ENCODE measurements at regions not wholly inside any gene's neighbourhood (a gene's known extent, or its start where the extent isn't known, plus 50 kb on each side); places are given as distances from the start of the nearest gene placed in this dataset.

GRCh38 chr7:26485367-26485934, 193.8 kb downstream of the SNX10 start:
- DNase-seq = no peak
- no peak overlapping the region for H3K27ac ChIP-seq (ENCODE audit: low read length)
- no peak overlapping the region for H3K9ac ChIP-seq (ENCODE audit: low read length)
- no peak overlapping the region for H3K4me3 ChIP-seq (ENCODE audit: low read length)
- H3K9me2 ChIP-seq (replicated peaks; ENCODE audit: insufficient read depth, low read length) = no peaks in the 10 kb centered on the region
- no peaks in the 10 kb centered on the region for H3K9me3 ChIP-seq (ENCODE audit: low read length)
- no peak overlapping the region for H2AFZ ChIP-seq (ENCODE audit: low read length)
- H3K4me2 ChIP-seq (ENCODE audit: low read depth, low read length, poor library complexity, severe bottlenecking) = no peak overlapping the region
- no peaks in the 10 kb centered on the region for H3K4me1 ChIP-seq (ENCODE audit: low read length)
- no peaks in the 10 kb centered on the region for H3K79me2 ChIP-seq (ENCODE audit: low read length)
- no peaks in the 10 kb centered on the region for H3K27me3 ChIP-seq (ENCODE audit: low read length)
- no peaks in the 10 kb centered on the region for H4K20me1 ChIP-seq (ENCODE audit: insufficient read depth, low read depth, low read length)
- H3K36me3 ChIP-seq (ENCODE audit: insufficient read depth, low read length) = no peaks in the 10 kb centered on the region

- H3K27ac ChIP-seq (ENCODE audit: low read length) = no peak overlapping the region
- H3K9ac ChIP-seq (ENCODE audit: low read length) = no peak overlapping the region
- no peaks in the 10 kb centered on the region for H3K9me3 ChIP-seq (ENCODE audit: low read length)
- H4K20me1 ChIP-seq (ENCODE audit: insufficient read depth, low read depth, low read length) = no peaks in the 10 kb centered on the region
- no peaks in the 10 kb centered on the region for H3K27me3 ChIP-seq (ENCODE audit: low read length)
- H3K79me2 ChIP-seq (ENCODE audit: low read length) = no peaks in the 10 kb centered on the region
- H3K4me2 ChIP-seq (ENCODE audit: low read depth, low read length, poor library complexity, severe bottlenecking) = no peak overlapping the region
- H3K9me2 ChIP-seq (replicated peaks; ENCODE audit: insufficient read depth, low read length) = no peaks in the 10 kb centered on the region
- no peak for DNase-seq
- no peaks in the 10 kb centered on the region for H3K36me3 ChIP-seq (ENCODE audit: insufficient read depth, low read length)
- no peak overlapping the region for H2AFZ ChIP-seq (ENCODE audit: low read length)
- no peak overlapping the region for H3K4me3 ChIP-seq (ENCODE audit: low read length)
- no peaks in the 10 kb centered on the region for H3K4me1 ChIP-seq (ENCODE audit: low read length)
Measured at GRCh38 chr7:26486153-26486552, 194.5 kb downstream of the SNX10 start.

- H3K4me3 ChIP-seq (ENCODE audit: low read length) = no peak overlapping the region
- H3K9me2 ChIP-seq (replicated peaks; ENCODE audit: insufficient read depth, low read length) = no peaks in the 10 kb centered on the region
- no peak overlapping the region for H3K27ac ChIP-seq (ENCODE audit: low read length)
- H3K9me3 ChIP-seq (ENCODE audit: low read length) = no peaks in the 10 kb centered on the region
- no peaks in the 10 kb centered on the region for H3K79me2 ChIP-seq (ENCODE audit: low read length)
- H3K9ac ChIP-seq (ENCODE audit: low read length) = no peak overlapping the region
- no peaks in the 10 kb centered on the region for H4K20me1 ChIP-seq (ENCODE audit: insufficient read depth, low read depth, low read length)
- no peaks in the 10 kb centered on the region for H3K27me3 ChIP-seq (ENCODE audit: low read length)
- no peak overlapping the region for H2AFZ ChIP-seq (ENCODE audit: low read length)
- DNase-seq = no peak
- no peaks in the 10 kb centered on the region for H3K4me1 ChIP-seq (ENCODE audit: low read length)
- H3K4me2 ChIP-seq (ENCODE audit: low read depth, low read length, poor library complexity, severe bottlenecking) = no peak overlapping the region
- H3K36me3 ChIP-seq (ENCODE audit: insufficient read depth, low read length) = no peaks in the 10 kb centered on the region
Measured at GRCh38 chr7:26487780-26488515, 196.3 kb downstream of the SNX10 start.

GRCh38 chr7:26489391-26489790, 197.7 kb downstream of the SNX10 start:
- Histone ChIP-seq H3K9me3 (ENCODE audit: low read length) (no peaks in the 10 kb centered on the region), H3K4me3 (ENCODE audit: low read length) (no peak overlapping the region), H3K9ac (ENCODE audit: low read length) (no peak overlapping the region), H3K9me2 (replicated peaks; ENCODE audit: insufficient read depth, low read length) (no peaks in the 10 kb centered on the region), H4K20me1 (ENCODE audit: insufficient read depth, low read depth, low read length) (no peaks in the 10 kb centered on the region), H3K27ac (ENCODE audit: low read length) (no peak overlapping the region), H3K27me3 (ENCODE audit: low read length) (no peaks in the 10 kb centered on the region), H3K36me3 (ENCODE audit: insufficient read depth, low read length) (no peaks in the 10 kb centered on the region), H3K79me2 (ENCODE audit: low read length) (no peaks in the 10 kb centered on the region), H3K4me1 (ENCODE audit: low read length) (no peaks in the 10 kb centered on the region), H2AFZ (ENCODE audit: low read length) (no peak overlapping the region), H3K4me2 (ENCODE audit: low read depth, low read length, poor library complexity, severe bottlenecking) (no peak overlapping the region)
- no peak for DNase-seq

GRCh38 chr7:26489906-26490639, 198.4 kb downstream of the SNX10 start:
- H3K9ac ChIP-seq (ENCODE audit: low read length) = no peak overlapping the region
- H3K9me3 ChIP-seq (ENCODE audit: low read length) = no peaks in the 10 kb centered on the region
- no peak for DNase-seq
- H3K36me3 ChIP-seq (ENCODE audit: insufficient read depth, low read length) = no peaks in the 10 kb centered on the region
- H3K4me2 ChIP-seq (ENCODE audit: low read depth, low read length, poor library complexity, severe bottlenecking) = no peak overlapping the region
- no peaks in the 10 kb centered on the region for H4K20me1 ChIP-seq (ENCODE audit: insufficient read depth, low read depth, low read length)
- H3K9me2 ChIP-seq (replicated peaks; ENCODE audit: insufficient read depth, low read length) = no peaks in the 10 kb centered on the region
- no peaks in the 10 kb centered on the region for H3K4me1 ChIP-seq (ENCODE audit: low read length)
- no peaks in the 10 kb centered on the region for H3K79me2 ChIP-seq (ENCODE audit: low read length)
- no peaks in the 10 kb centered on the region for H3K27me3 ChIP-seq (ENCODE audit: low read length)
- no peak overlapping the region for H2AFZ ChIP-seq (ENCODE audit: low read length)
- no peak overlapping the region for H3K4me3 ChIP-seq (ENCODE audit: low read length)
- H3K27ac ChIP-seq (ENCODE audit: low read length) = no peak overlapping the region

GRCh38 chr7:26490640-26491624, 199.3 kb downstream of the SNX10 start:
- Histone ChIP-seq H3K4me1 (ENCODE audit: low read length) (no peaks in the 10 kb centered on the region), H3K4me2 (ENCODE audit: low read depth, low read length, poor library complexity, severe bottlenecking) (no peak overlapping the region), H3K9me2 (replicated peaks; ENCODE audit: insufficient read depth, low read length) (no peaks in the 10 kb centered on the region), H3K79me2 (ENCODE audit: low read length) (no peaks in the 10 kb centered on the region), H3K4me3 (ENCODE audit: low read length) (no peak overlapping the region), H3K9ac (ENCODE audit: low read length) (no peak overlapping the region), H3K9me3 (ENCODE audit: low read length) (no peaks in the 10 kb centered on the region), H3K27ac (ENCODE audit: low read length) (no peak overlapping the region), H3K27me3 (ENCODE audit: low read length) (no peaks in the 10 kb centered on the region), H3K36me3 (ENCODE audit: insufficient read depth, low read length) (no peaks in the 10 kb centered on the region), H4K20me1 (ENCODE audit: insufficient read depth, low read depth, low read length) (no peaks in the 10 kb centered on the region), H2AFZ (ENCODE audit: low read length) (no peak overlapping the region)
- DNase-seq = no peak

GRCh38 chr7:26492816-26493215, 201.2 kb downstream of the SNX10 start:
- no peak for DNase-seq
- Histone ChIP-seq H3K4me2 (ENCODE audit: low read depth, low read length, poor library complexity, severe bottlenecking) (no peak overlapping the region), H3K9me2 (replicated peaks; ENCODE audit: insufficient read depth, low read length) (no peaks in the 10 kb centered on the region), H3K27me3 (ENCODE audit: low read length) (no peaks in the 10 kb centered on the region), H3K36me3 (ENCODE audit: insufficient read depth, low read length) (no peaks in the 10 kb centered on the region), H3K27ac (ENCODE audit: low read length) (no peak overlapping the region), H3K79me2 (ENCODE audit: low read length) (no peaks in the 10 kb centered on the region), H3K4me3 (ENCODE audit: low read length) (no peak overlapping the region), H2AFZ (ENCODE audit: low read length) (no peak overlapping the region), H4K20me1 (ENCODE audit: insufficient read depth, low read depth, low read length) (no peaks in the 10 kb centered on the region), H3K9me3 (ENCODE audit: low read length) (no peaks in the 10 kb centered on the region), H3K4me1 (ENCODE audit: low read length) (no peaks in the 10 kb centered on the region), H3K9ac (ENCODE audit: low read length) (no peak overlapping the region)
